GM19238 (cell line): ENCODE measurements at regions not wholly inside any gene's neighbourhood (a gene's known extent, or its start where the extent isn't known, plus 50 kb on each side); places are given as distances from the start of the nearest gene placed in this dataset.

ENCODE experiments used
- DNase-seq: peaks from one replicate; pipeline ENCODE4 v3.0.0; 2011; ENCODE audit warnings: low spot score; ENCODE audit not compliant: insufficient read length

DNA sequence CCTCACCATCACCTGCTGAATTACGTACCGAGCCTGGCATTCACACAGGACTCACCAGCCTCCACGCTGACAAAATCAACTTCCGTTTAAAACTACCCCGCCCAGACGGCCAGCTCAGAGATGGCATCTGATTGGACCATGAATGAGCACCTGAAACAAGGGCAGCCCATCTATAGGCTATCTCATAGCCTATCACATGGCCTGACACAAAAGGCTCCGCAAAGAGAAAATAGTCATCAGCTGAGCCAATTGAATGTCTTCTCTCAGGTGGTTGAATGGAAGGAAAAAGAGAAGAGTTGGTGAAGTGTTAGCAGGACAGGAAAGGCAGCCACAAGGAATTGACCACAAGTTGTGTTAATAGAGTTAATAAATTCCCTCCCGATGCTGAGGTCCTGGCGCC, 50.6 kb upstream of the ZC3H12A start:
- no peak for DNase-seq

DNA sequence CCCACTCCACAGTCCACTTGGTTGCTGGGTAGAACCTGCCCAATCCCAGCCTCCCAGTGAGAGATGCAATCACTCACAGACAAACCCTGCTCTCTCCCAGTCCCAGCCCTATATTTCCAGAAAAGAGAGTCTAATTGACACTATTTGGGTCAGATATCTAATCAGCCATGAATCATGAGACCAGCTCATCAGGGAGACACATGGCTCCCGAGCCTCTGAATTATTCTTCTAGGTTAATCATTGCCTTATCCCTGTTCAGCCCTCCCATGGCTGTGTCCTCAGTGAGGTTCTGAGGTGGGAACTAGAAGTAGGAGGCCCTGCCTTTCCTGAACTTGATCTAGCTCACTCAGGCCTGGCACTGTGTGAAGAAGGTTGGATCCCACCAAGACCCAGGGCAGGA, 49.9 kb upstream of the ZC3H12A start:
- no peak for DNase-seq
